AG10803 (cell line): ENCODE measurements at regions not wholly inside any gene's neighbourhood (a gene's known extent, or its start where the extent isn't known, plus 50 kb on each side); places are given as distances from the start of the nearest gene placed in this dataset.

Experiments
- DNase-seq: peaks from one replicate; pipeline ENCODE4 v3.0.0; 2010; ENCODE audit warnings: low read depth
- H3K4me3 ChIP-seq: 2 replicates; pipeline ENCODE4 v1.5.1; 2011; ENCODE audit warnings: mild to moderate bottlenecking, low read length, control low read depth
- CTCF ChIP-seq: conservative IDR thresholded peaks from 2 replicates; pipeline ENCODE4 v1.5.1; 2011; ENCODE audit warnings: mild to moderate bottlenecking, low read length, control low read depth, inconsistent platforms

- no peak for TF ChIP-seq CTCF
- H3K4me3 ChIP-seq, result no peak overlapping the region
- peak; percentile 94 for DNase-seq
Observed at GRCh38 chr2:41933585-41934320, 114.1 kb upstream of the PKDCC start.

- TF ChIP-seq CTCF, result no peak
- no peak overlapping the region for H3K4me3 ChIP-seq
- no peak for DNase-seq
Observed at GRCh38 chr2:41934329-41934958, 113.4 kb upstream of the PKDCC start.

GRCh38 chr2:41935002-41935401 lies 112.8 kb upstream of the PKDCC start:
- no peak for DNase-seq
- H3K4me3 ChIP-seq, result no peak overlapping the region
- TF ChIP-seq CTCF, result no peak

GRCh38 chr2:41935825-41936224 lies 112.0 kb upstream of the PKDCC start:
- no peak for DNase-seq
- no peak overlapping the region for H3K4me3 ChIP-seq
- TF ChIP-seq CTCF, result no peak

- DNase-seq, result no peak
- no peak overlapping the region for H3K4me3 ChIP-seq
- TF ChIP-seq CTCF, result no peak
Observed at GRCh38 chr2:41936771-41937463, 110.9 kb upstream of the PKDCC start.

GRCh38 chr2:41937464-41937906 lies 110.3 kb upstream of the PKDCC start:
- TF ChIP-seq CTCF, result no peak
- peak; percentile 67 for DNase-seq
- no peak overlapping the region for H3K4me3 ChIP-seq
